AG04449 (cell line): ENCODE measurements at regions not wholly inside any gene's neighbourhood (a gene's known extent, or its start where the extent isn't known, plus 50 kb on each side); places are given as distances from the start of the nearest gene placed in this dataset.

ENCODE experiments used
- CTCF ChIA-PET: fragments of 350-600 bp; formaldehyde crosslinking; extraction: SDS; loops from one replicate; lab custom pipeline; 2021; ENCODE audit warnings: antibody characterized with exemption; lab: Yijun Ruan, JAX
- POLR2A ChIA-PET: fragments of 400-600, 350-600 bp; formaldehyde crosslinking; extraction: SDS; loops from one replicate; lab custom pipeline; 2020; ENCODE audit warnings: antibody characterized with exemption, inconsistent platforms; lab: Yijun Ruan, JAX
- DNase-seq: peaks from one replicate; pipeline ENCODE4 v3.0.0-alpha.2; 2010; ENCODE audit warnings: low read depth, low spot score
- H3K4me3 ChIP-seq: 2 replicates; pipeline ENCODE4 v1.5.1; 2011; ENCODE audit warnings: low read depth, mild to moderate bottlenecking, control low read depth, low read length
- TF ChIP-seq, protein P1 (sequence below): IDR thresholded peaks from one replicate; pipeline ENCODE4 v1.5.1; 2011; ENCODE audit warnings: mild to moderate bottlenecking, moderate library complexity, low read length, control low read depth, inconsistent platforms; ENCODE audit not compliant: insufficient read depth; ENCODE audit errors: missing control alignments

DNA sequence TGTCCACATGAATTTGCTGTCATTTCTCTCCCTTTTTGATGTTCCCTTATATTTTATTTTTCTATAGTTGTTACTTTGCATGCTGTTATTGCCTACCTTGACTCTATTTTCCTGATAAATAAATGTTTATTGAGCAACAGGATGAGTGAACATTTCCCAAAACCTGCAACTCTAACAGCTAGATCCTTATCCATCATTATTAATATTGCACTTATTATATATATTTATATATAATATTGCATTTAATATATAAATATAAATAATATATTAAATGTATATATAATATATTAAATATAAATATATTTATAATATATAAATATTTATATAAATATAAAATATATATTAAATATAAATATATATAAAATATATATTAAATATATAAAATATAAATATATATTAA lies 436.1 kb upstream of the MMADHC start:
- no peak for DNase-seq
- CTCF ChIA-PET: no interaction called here
- no peak overlapping the region for H3K4me3 ChIP-seq
- TF ChIP-seq, protein P1, sequence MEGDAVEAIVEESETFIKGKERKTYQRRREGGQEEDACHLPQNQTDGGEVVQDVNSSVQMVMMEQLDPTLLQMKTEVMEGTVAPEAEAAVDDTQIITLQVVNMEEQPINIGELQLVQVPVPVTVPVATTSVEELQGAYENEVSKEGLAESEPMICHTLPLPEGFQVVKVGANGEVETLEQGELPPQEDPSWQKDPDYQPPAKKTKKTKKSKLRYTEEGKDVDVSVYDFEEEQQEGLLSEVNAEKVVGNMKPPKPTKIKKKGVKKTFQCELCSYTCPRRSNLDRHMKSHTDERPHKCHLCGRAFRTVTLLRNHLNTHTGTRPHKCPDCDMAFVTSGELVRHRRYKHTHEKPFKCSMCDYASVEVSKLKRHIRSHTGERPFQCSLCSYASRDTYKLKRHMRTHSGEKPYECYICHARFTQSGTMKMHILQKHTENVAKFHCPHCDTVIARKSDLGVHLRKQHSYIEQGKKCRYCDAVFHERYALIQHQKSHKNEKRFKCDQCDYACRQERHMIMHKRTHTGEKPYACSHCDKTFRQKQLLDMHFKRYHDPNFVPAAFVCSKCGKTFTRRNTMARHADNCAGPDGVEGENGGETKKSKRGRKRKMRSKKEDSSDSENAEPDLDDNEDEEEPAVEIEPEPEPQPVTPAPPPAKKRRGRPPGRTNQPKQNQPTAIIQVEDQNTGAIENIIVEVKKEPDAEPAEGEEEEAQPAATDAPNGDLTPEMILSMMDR: no peak
- POLR2A ChIA-PET: no interaction called here

DNA sequence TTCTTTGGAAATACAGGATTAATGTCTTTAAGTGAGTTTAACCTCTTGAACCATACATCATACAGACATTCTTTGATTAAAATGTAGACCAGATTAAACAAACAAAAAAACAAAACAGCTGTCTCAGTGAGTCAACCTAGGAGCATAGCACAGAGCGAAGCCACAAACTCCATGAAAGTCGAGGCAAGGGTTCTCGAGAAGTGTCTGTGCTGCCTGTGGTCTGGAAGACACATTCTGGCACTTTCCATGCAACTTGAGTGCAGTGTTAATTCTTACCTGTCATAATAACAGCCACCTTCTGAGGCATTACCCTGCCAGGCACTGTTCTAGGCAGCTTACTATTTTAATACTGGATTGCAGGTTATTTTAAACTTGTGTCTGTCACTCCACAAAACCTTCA lies 435.5 kb upstream of the MMADHC start:
- ChIA-PET POLR2A (no interaction called here), CTCF (interaction anchor here (1.0 kb wide), 1 partner anchor 25 kb away, joined by 3 read pairs; no protein-coding TSS in a partner anchor)
- TF ChIP-seq, protein P1: no peak
- no peak overlapping the region for H3K4me3 ChIP-seq
- DNase-seq: no peak

DNA sequence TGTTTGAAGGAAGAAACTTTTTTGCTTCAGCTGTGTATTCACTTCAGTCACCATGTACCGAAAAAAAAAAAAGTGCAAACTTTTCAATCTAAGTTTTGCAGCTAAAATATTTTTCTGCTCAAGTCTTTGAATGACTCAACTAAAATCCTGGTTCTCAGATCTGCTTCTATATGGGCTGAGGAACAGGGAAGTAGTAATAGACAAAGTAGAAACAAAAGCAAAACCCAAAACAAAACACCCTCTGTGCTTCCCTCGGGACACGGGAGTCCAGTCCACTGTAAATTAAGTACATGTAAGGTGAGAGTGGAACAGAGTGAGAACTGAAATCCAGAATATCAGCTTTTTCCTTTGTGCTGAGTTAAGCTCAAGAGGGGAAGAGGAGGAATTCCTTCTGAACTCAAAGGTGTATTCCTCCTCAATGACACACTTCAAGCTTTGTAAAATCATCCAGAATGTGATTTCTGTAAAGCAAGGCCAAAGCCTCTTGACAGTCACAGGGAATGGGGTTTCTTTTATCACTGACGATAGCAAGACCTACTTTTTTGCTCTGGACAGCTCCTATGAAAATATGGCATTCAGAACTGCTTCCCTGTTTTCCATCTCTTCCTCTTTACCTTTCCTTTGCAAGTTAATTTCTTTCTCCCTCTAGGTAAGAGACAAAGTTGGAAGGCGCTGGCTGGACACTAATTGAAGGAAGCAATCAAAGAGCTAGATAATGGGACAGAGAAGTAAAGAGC lies 433.5 kb upstream of the MMADHC start:
- ChIA-PET CTCF (interaction anchor here (1.4 kb wide), 1 partner anchor 8 kb away, joined by 5 read pairs; no protein-coding TSS in a partner anchor), POLR2A (interaction anchor here (0.6 kb wide), 1 partner anchor 282 kb away, joined by 3 read pairs; no protein-coding TSS in a partner anchor)
- DNase-seq: no peak
- no peak overlapping the region for H3K4me3 ChIP-seq
- TF ChIP-seq, protein P1: no peak

DNA sequence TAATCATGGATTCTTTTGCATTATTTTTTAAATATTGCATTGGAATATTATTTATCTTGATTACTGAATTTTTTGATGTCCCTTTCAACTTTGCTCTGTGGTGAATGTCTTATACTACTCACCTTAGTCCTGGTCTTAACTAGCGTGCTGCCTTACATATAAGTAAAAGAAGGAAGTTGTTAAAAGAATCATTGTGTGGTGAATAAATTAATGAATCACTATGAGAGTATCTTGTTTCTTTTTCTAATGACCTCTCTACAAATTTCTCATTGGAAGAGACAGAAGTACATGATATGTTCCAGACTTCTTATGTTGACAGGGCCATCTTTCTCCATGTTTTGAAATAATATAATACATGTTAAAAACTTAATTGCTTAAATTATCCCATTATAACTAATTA lies 432.6 kb upstream of the MMADHC start:
- DNase-seq: no peak
- ChIA-PET POLR2A (no interaction called here), CTCF (no interaction called here)
- H3K4me3 ChIP-seq: no peak overlapping the region
- TF ChIP-seq, protein P1: no peak

DNA sequence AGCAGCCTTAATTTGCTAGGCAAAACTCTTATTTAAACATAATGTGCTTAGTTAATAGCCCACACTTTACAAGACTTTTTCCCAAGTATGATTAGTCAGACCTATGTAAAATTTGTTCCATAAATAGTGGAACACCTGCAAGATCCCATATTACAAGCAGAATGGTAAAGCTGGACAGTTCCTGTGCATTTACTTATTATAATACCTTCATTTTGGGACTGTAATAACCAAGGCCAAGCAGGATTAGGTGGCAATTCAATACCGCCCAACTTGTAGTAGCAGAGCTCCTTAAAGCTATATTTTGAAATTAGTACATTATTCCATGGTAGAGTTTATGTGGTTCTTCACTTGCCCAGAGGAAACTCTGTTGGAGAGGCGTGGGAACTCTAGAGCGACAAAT lies 431.5 kb upstream of the MMADHC start:
- ChIA-PET CTCF (no interaction called here), POLR2A (no interaction called here)
- TF ChIP-seq, protein P1: no peak
- no peak for DNase-seq
- H3K4me3 ChIP-seq: no peak overlapping the region

DNA sequence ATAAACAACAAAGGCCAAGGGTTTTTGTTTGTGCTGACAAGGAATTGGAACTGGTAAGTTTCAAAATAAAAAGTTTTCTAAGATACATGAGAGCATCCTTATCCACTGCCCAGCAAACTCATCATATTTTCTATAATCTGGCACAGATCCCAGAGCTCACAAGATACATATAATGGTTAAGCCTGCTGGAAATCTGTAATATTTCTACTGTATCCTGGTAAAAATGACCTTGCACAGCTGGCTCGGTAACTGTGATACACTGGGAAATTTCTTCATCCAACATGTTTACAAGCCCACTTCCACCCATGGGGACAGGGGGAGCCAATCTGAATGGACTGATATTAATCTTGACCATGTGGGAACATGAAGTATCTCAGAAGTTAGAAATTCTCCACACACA lies 425.4 kb upstream of the MMADHC start:
- POLR2A ChIA-PET: no interaction called here
- TF ChIP-seq, protein P1: no peak
- H3K4me3 ChIP-seq: no peak overlapping the region
- CTCF ChIA-PET: interaction anchor here (0.8 to 1.0 kb wide), 2 partner anchors 274 to 415 kb away, joined by 3 read pairs; no protein-coding TSS in a partner anchor
- no peak for DNase-seq
